Endothelial cell of umbilical vein (primary cell): ENCODE measurements at regions not wholly inside any gene's neighbourhood (a gene's known extent, or its start where the extent isn't known, plus 50 kb on each side); places are given as distances from the start of the nearest gene placed in this dataset.

ENCODE experiments used
- BruUV-seq: library from RNA; stranded (reverse); fragments of 400-500 nt; replicated peaks from 2 replicates; lab custom pipeline; 2021; lab: Mats Ljungman, UMichigan
- CTCF ChIA-PET: fragments of 300-600, 350-600 bp; sonication (Branson Sonifier 250); formaldehyde crosslinking; loops from one replicate; lab custom pipeline; 2021; ENCODE audit warnings: antibody characterized with exemption, inconsistent platforms; lab: Charles Lee
- POLR2A ChIA-PET: fragments of 300-600, 350-600 bp; sonication (Branson Sonifier 250); formaldehyde crosslinking; loops from one replicate; lab custom pipeline; 2021; ENCODE audit warnings: antibody characterized with exemption, inconsistent platforms; lab: Charles Lee
- DNase-seq: peaks from one replicate; pipeline ENCODE4 v3.0.0-alpha.2; 2011; ENCODE audit warnings: low read depth, low spot score
- FAIRE-seq: peaks from 2 replicates; lab custom pipeline; 2011; peaks lifted over from hg19 to GRCh38; lab: Jason Lieb, UNC
- H2AFZ ChIP-seq: 2 replicates; pipeline ENCODE4 v1.6.0; 2012; ENCODE audit warnings: low read depth, low read length, control low read depth, inconsistent platforms
- H3K27ac ChIP-seq: 2 replicates; pipeline ENCODE4 v1.5.1; 2011; ENCODE audit warnings: low read depth, mild to moderate bottlenecking, control low read depth, low read length, moderate library complexity; ENCODE audit not compliant: insufficient read depth
- H3K27me3 ChIP-seq, 2 experiments: 2 replicates each; pipeline versions ENCODE4 v1.6.0 to v1.6.1; 2011; ENCODE audit warnings: low read length in 2 of 2, mixed read lengths in 1 of 2; ENCODE audit not compliant: control insufficient read depth in 2 of 2, insufficient read depth in 2 of 2
- H3K36me3 ChIP-seq, 2 experiments: 2 replicates in 1 of 2; 3 replicates in 1 of 2; pipeline ENCODE4 v1.5.1; 2011; ENCODE audit warnings: low read length in 2 of 2, mild to moderate bottlenecking in 1 of 2, moderate library complexity in 1 of 2; ENCODE audit not compliant: control insufficient read depth in 2 of 2, insufficient read depth in 2 of 2; ENCODE audit errors: extremely low read depth in 1 of 2
- H3K4me1 ChIP-seq: 3 replicates; pipeline ENCODE4 v1.5.1; 2011; ENCODE audit warnings: mild to moderate bottlenecking, low read length; ENCODE audit not compliant: control insufficient read depth, insufficient read depth; ENCODE audit errors: extremely low read depth
- H3K4me2 ChIP-seq: 2 replicates; pipeline ENCODE4 v1.6.1; 2011; ENCODE audit warnings: low read length, control low read depth, mixed read lengths; ENCODE audit not compliant: insufficient read depth
- H3K4me3 ChIP-seq, 3 experiments: fragments of 200-600 bp in 1 of 3; sonication (generic), shearing (Covaris generic) in 1 of 3; replicated peaks in 1 of 3; 2 replicates each; pipeline ENCODE4 v1.5.1; 2011 to 2016; ENCODE audit warnings: control low read depth in 3 of 3, low read length in 3 of 3, mild to moderate bottlenecking in 2 of 3, inconsistent platforms in 1 of 3, low read depth in 1 of 3, moderate library complexity in 1 of 3; ENCODE audit not compliant: insufficient read depth in 1 of 3
- H3K79me2 ChIP-seq: 2 replicates; pipeline ENCODE4 v1.6.0; 2012; ENCODE audit warnings: low read length, inconsistent platforms; ENCODE audit not compliant: control insufficient read depth, insufficient read depth
- H3K9ac ChIP-seq: replicated peaks from 2 replicates; pipeline ENCODE3; 2011; ENCODE audit warnings: low read length, control low read depth; ENCODE audit not compliant: insufficient read depth; ENCODE audit errors: extremely low read depth
- H3K9me1 ChIP-seq: replicated peaks from 3 replicates; pipeline ENCODE4 v1.6.0; 2011; ENCODE audit warnings: mild to moderate bottlenecking, low read length; ENCODE audit not compliant: control insufficient read depth, insufficient read depth; ENCODE audit errors: extremely low read depth
- H3K9me3 ChIP-seq: replicated peaks from 2 replicates; pipeline ENCODE4 v1.5.1; 2012; ENCODE audit warnings: low read length, inconsistent platforms; ENCODE audit not compliant: control insufficient read depth, insufficient read depth
- H4K20me1 ChIP-seq: replicated peaks from 2 replicates; pipeline ENCODE3; 2011; ENCODE audit warnings: mild to moderate bottlenecking, low read length; ENCODE audit not compliant: control insufficient read depth, insufficient read depth; ENCODE audit errors: extremely low read depth
- EZH2 ChIP-seq: IDR thresholded peaks from 2 replicates; pipeline ENCODE4 v1.6.1; 2012; ENCODE audit warnings: borderline replicate concordance, low read depth, mild to moderate bottlenecking, moderate library complexity, low read length, inconsistent platforms; ENCODE audit not compliant: severe bottlenecking
- FOS ChIP-seq: IDR thresholded peaks from 2 replicates; pipeline ENCODE4 v1.6.1; 2011; ENCODE audit warnings: mild to moderate bottlenecking, low read length, moderate library complexity, borderline replicate concordance; ENCODE audit not compliant: insufficient read depth
- GATA2 ChIP-seq: IDR thresholded peaks from 2 replicates; pipeline ENCODE4 v1.7.0; 2011; ENCODE audit warnings: low read depth, mild to moderate bottlenecking, moderate library complexity, mixed read lengths, low read length; ENCODE audit not compliant: insufficient read length, insufficient read depth
- JUN ChIP-seq: IDR thresholded peaks from 2 replicates; pipeline ENCODE4 v1.6.1; 2011; ENCODE audit warnings: borderline replicate concordance, low read depth; ENCODE audit not compliant: insufficient read length, insufficient read depth
- MAX ChIP-seq: IDR thresholded peaks from 2 replicates; pipeline ENCODE4 v1.6.1; 2011; ENCODE audit not compliant: insufficient read depth, insufficient read length
- MYC ChIP-seq: IDR thresholded peaks from one replicate; pipeline ENCODE4 v1.6.1; 2011; ENCODE audit warnings: mild to moderate bottlenecking, low read depth, low read length
- POLR2A ChIP-seq: IDR thresholded peaks from 2 replicates; pipeline ENCODE4 v1.6.1; 2012; ENCODE audit warnings: low read depth, mild to moderate bottlenecking, control low read depth, low read length
- POLR2AphosphoS5 ChIP-seq: IDR thresholded peaks from 2 replicates; pipeline ENCODE4 v1.6.1; 2012; ENCODE audit warnings: low read depth, mild to moderate bottlenecking, control low read depth, low read length, moderate library complexity; ENCODE audit not compliant: insufficient read depth
- dilution Hi-C: fragments of 300-500 bp; cut with MboI; formaldehyde crosslinking; loops from one replicate; pipeline ENCODE4 v1.15.0; 2019; ENCODE audit warnings: low sequenced_read_pairs; ENCODE audit not compliant: extremely low pct_ligation_motif_present
- intact Hi-C: fragments of 100-400 bp; cut with micrococcal nuclease; formaldehyde crosslinking; loops from one replicate; pipeline ENCODE4 v1.10.0; 2022
- TF ChIP-seq, protein P1 (sequence below), 2 donors: IDR thresholded peaks; 1 replicate in 1 of 2; 2 replicates in 1 of 2; pipeline ENCODE4 v1.5.1; 2011; ENCODE audit warnings: low read length in 2 of 2, mild to moderate bottlenecking in 2 of 2, moderate library complexity in 2 of 2, control low read depth in 1 of 2, inconsistent platforms in 1 of 2, low read depth in 1 of 2; ENCODE audit not compliant: insufficient read depth in 1 of 2; ENCODE audit errors: extremely low read depth in 1 of 2

DNA sequence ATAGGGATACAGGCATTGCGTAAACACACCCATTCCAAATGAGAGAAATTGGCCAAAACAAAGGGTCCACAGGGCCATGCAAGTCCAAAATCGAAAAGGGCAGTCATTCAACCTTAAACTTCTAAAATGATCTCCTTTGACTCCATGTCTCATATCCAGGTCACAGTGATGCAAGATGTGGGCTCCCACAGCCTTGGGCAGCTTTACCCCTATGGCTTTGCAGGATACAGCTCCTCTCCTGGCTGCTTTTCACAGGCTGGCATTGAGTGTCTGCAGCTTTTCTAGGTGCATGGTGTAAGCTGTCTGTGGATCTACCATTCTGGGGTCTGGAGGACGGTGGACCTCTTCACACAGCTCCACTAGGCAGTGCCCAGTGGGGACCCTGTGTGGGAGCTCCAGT lies 744.5 kb downstream of the QKI start:
- H4K20me1 ChIP-seq = no peaks in the 10 kb centered on the region
- DNase-seq (no peak), FAIRE-seq (no peak)
- H3K9me3 ChIP-seq = peaks cover 1% of the 10 kb centered on the region
- intact Hi-C loops (no loop called here), dilution Hi-C loops (no loop called here)
- CTCF ChIA-PET = no interaction called here
- no TSS peak for BruUV-seq
- no peak overlapping the region for H3K4me2 ChIP-seq
- POLR2A ChIA-PET = no interaction called here
- no peaks in the 10 kb centered on the region for H3K9me1 ChIP-seq
- no peak overlapping the region for H2AFZ ChIP-seq
- no peak overlapping the region for H3K4me3 ChIP-seq
- no peak overlapping the region for H3K9ac ChIP-seq
- no peaks in the 10 kb centered on the region for H3K79me2 ChIP-seq
- no peaks in the 10 kb centered on the region for H3K4me1 ChIP-seq
- no peaks in the 10 kb centered on the region for H3K36me3 ChIP-seq
- no peak overlapping the region for H3K27ac ChIP-seq
- TF ChIP-seq, protein P1, sequence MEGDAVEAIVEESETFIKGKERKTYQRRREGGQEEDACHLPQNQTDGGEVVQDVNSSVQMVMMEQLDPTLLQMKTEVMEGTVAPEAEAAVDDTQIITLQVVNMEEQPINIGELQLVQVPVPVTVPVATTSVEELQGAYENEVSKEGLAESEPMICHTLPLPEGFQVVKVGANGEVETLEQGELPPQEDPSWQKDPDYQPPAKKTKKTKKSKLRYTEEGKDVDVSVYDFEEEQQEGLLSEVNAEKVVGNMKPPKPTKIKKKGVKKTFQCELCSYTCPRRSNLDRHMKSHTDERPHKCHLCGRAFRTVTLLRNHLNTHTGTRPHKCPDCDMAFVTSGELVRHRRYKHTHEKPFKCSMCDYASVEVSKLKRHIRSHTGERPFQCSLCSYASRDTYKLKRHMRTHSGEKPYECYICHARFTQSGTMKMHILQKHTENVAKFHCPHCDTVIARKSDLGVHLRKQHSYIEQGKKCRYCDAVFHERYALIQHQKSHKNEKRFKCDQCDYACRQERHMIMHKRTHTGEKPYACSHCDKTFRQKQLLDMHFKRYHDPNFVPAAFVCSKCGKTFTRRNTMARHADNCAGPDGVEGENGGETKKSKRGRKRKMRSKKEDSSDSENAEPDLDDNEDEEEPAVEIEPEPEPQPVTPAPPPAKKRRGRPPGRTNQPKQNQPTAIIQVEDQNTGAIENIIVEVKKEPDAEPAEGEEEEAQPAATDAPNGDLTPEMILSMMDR (IDR thresholded peaks at IDR 0.05; ENCODE audit: extremely low read depth in 1 of 2, insufficient read depth in 1 of 2, low read depth in 1 of 2, low read length in 2 of 2) = no peak
- TF ChIP-seq MYC (no peak), POLR2A (no peak), EZH2 (no peak), MAX (no peak), GATA2 (no peak), POLR2AphosphoS5 (no peak), JUN (no peak), FOS (no peak)
- no peaks in the 10 kb centered on the region for H3K27me3 ChIP-seq
